HepG2 (cell line): ENCODE measurements at regions not wholly inside any gene's neighbourhood (a gene's known extent, or its start where the extent isn't known, plus 50 kb on each side); places are given as distances from the start of the nearest gene placed in this dataset.
"Not testable (repeated sequence)": the region's sequence is repeated elsewhere in the genome, so short reads cannot be mapped to it uniquely, and the experiment has no call there.

Experiments used
- POLR2A ChIP-seq, 2 experiments: IDR thresholded peaks; 2 replicates each; pipeline ENCODE4 v1.6.1; 2011; ENCODE audit warnings: low read depth in 2 of 2, low read length in 2 of 2, mild to moderate bottlenecking in 1 of 2, moderate library complexity in 1 of 2; ENCODE audit not compliant: insufficient read depth in 1 of 2
- ZBTB4 ChIP-seq: sonication (generic); formaldehyde crosslinking; IDR thresholded peaks from 2 replicates; pipeline ENCODE4 v1.4.0; 2020; ENCODE audit warnings: missing genetic modification reagents, mild to moderate bottlenecking, borderline replicate concordance

DNA sequence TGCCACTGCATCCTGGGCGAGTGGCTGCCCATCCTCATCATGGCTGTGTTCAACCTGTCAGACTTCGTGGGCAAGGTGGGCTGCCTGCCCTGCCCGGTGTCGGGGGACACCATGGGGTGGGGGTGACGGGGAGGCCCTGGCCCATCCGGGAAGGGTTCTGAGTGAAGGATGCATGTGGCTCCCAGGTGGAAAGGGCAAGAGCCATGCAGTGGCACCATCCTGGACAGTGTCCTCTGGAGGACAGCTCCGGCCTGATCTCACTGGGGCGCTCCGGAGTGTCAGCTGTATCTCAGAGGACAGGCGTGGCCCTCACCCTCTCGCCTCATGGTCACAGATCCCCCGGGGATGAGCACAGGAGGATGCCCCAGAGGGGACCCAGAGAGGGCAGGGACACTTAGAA, 439.6 kb upstream of the ZNF722 start:
- not testable (repeated sequence) for TF ChIP-seq ZBTB4; POLR2A (IDR thresholded peaks at IDR 0.05; ENCODE audit: insufficient read depth in 1 of 2, low read depth in 2 of 2, low read length in 2 of 2)
